K562 (cell line): ENCODE measurements at regions not wholly inside any gene's neighbourhood (a gene's known extent, or its start where the extent isn't known, plus 50 kb on each side); places are given as distances from the start of the nearest gene placed in this dataset.
"Not testable (repeated sequence)": the region's sequence is repeated elsewhere in the genome, so short reads cannot be mapped to it uniquely, and the experiment has no call there.

Experiments used
- ATAC-seq: fragments of 200-7000 bp; cut with Tn5 transposase; 3 replicates; pipeline ENCODE4 v1.9.1; 2020; ENCODE audit warnings: moderate library complexity
- BruUV-seq: library from RNA; stranded (reverse); fragments of 400-500 nt; replicated peaks from 2 replicates; lab custom pipeline; 2021; lab: Mats Ljungman, UMichigan
- CTCF ChIA-PET: fragments of 300-600 bp; formaldehyde crosslinking; extraction: SDS; loops from one replicate; lab custom pipeline; 2021; ENCODE audit warnings: low intra/inter-chr PET ratio; lab: Yijun Ruan, JAX
- POLR2A ChIA-PET: fragments of 300-600, 350-650 bp; sonication (Branson Sonifier 250); formaldehyde crosslinking; extraction: SDS; loops from one replicate; lab custom pipeline; 2021; ENCODE audit warnings: antibody characterized with exemption, inconsistent platforms; lab: Yijun Ruan, JAX
- DNase-seq, 4 experiments: peaks; one replicate each; pipeline versions ENCODE4 v3.0.0 to v3.0.0-alpha.2; 2011 to 2018; ENCODE audit warnings: low spot score in 3 of 4, mixed read lengths in 3 of 4; ENCODE audit errors: extremely low read depth in 1 of 4
- FAIRE-seq: peaks from 2 replicates; lab custom pipeline; 2011; peaks lifted over from hg19 to GRCh38; lab: Jason Lieb, UNC
- H2AFZ ChIP-seq: 2 replicates; pipeline ENCODE4 v1.6.0; 2011; ENCODE audit warnings: low read depth, low read length, control low read depth, inconsistent platforms
- H3K27ac ChIP-seq: fragments of 200-600 bp; 3 replicates; pipeline ENCODE4 v1.8.0; 2011; ENCODE audit warnings: low read depth, mild to moderate bottlenecking, control low read depth, inconsistent platforms, low read length, moderate library complexity, mixed read lengths; ENCODE audit errors: extremely low read depth
- H3K27me3 ChIP-seq, 2 experiments: fragments of 300-600 bp in 1 of 2; 2 replicates in 1 of 2; 3 replicates in 1 of 2; pipeline versions ENCODE4 v1.6.0 to v1.8.0; 2011; ENCODE audit warnings: inconsistent platforms in 2 of 2, low read length in 2 of 2, mild to moderate bottlenecking in 1 of 2, mixed read lengths in 1 of 2, moderate library complexity in 1 of 2; ENCODE audit not compliant: control insufficient read depth in 2 of 2, insufficient read depth in 2 of 2
- H3K36me3 ChIP-seq: fragments of 300-600 bp; 3 replicates; pipeline ENCODE4 v1.8.0; 2011; ENCODE audit warnings: mild to moderate bottlenecking, low read length, inconsistent platforms; ENCODE audit not compliant: control insufficient read depth, insufficient read depth
- H3K4me1 ChIP-seq, 2 experiments: fragments of 200-600 bp in 1 of 2; replicated peaks in 1 of 2; 2 replicates in 1 of 2; 3 replicates in 1 of 2; pipeline versions ENCODE4 v1.5.1 to v1.8.0; 2011; ENCODE audit warnings: inconsistent platforms in 2 of 2, low read length in 2 of 2, mild to moderate bottlenecking in 1 of 2, mixed read lengths in 1 of 2, moderate library complexity in 1 of 2; ENCODE audit not compliant: control insufficient read depth in 2 of 2, insufficient read depth in 2 of 2
- H3K4me2 ChIP-seq: 2 replicates; pipeline ENCODE4 v1.6.1; 2011; ENCODE audit warnings: low read length, control low read depth, inconsistent platforms, mixed read lengths; ENCODE audit not compliant: insufficient read depth
- H3K4me3 ChIP-seq: fragments of 200-600 bp; sonication (generic), shearing (Covaris generic); 2 replicates; pipeline ENCODE4 v1.5.1; 2016; ENCODE audit warnings: control low read depth, inconsistent platforms
- H3K79me2 ChIP-seq: fragments of 200-600 bp; 3 replicates; pipeline ENCODE4 v1.8.0; 2011; ENCODE audit warnings: low read length, inconsistent platforms; ENCODE audit not compliant: control insufficient read depth, insufficient read depth
- H3K9ac ChIP-seq, 2 experiments: 2 replicates each; pipeline versions ENCODE4 v1.6.0 to v1.6.1; 2011; ENCODE audit warnings: low read depth in 2 of 2, low read length in 2 of 2, control low read depth in 1 of 2, inconsistent platforms in 1 of 2, mild to moderate bottlenecking in 1 of 2, mixed read lengths in 1 of 2; ENCODE audit not compliant: insufficient read depth in 1 of 2
- H3K9me1 ChIP-seq: one replicate; pipeline ENCODE4 v1.6.0; 2011; ENCODE audit warnings: inconsistent platforms, mild to moderate bottlenecking, low read length, moderate library complexity; ENCODE audit not compliant: control insufficient read depth, insufficient read depth
- H3K9me3 ChIP-seq: replicated peaks from 2 replicates; pipeline ENCODE4 v1.5.1; 2011; ENCODE audit warnings: low read depth, low read length, inconsistent platforms; ENCODE audit not compliant: control insufficient read depth, insufficient read depth
- H4K20me1 ChIP-seq: replicated peaks from 2 replicates; pipeline ENCODE4 v1.6.1; 2011; ENCODE audit warnings: low read length, inconsistent platforms, mixed read lengths; ENCODE audit not compliant: control insufficient read depth, insufficient read depth
- WGBS: fragments of 100-300 bp; shearing (Covaris generic); methylation state at CpG from one replicate; pipeline ENCODE4 v1.1.6; 2016; ENCODE audit warnings: low coverage, mixed read lengths; ENCODE audit not compliant: insufficient coverage; ENCODE audit errors: missing lambda C conversion rate; 5-methylcytosine and 5-hydroxymethylcytosine counted together
- in situ Hi-C: fragments of 300-500 bp; cut with MboI; formaldehyde crosslinking; loops from 4 replicates; pipeline ENCODE4 v1.15.0; 2018; ENCODE audit warnings: inconsistent platforms, mixed read lengths
- intact Hi-C: fragments of 100-400 bp; cut with micrococcal nuclease; formaldehyde crosslinking; loops from 2 replicates; pipeline ENCODE4 v1.14.2; 2022

DNA sequence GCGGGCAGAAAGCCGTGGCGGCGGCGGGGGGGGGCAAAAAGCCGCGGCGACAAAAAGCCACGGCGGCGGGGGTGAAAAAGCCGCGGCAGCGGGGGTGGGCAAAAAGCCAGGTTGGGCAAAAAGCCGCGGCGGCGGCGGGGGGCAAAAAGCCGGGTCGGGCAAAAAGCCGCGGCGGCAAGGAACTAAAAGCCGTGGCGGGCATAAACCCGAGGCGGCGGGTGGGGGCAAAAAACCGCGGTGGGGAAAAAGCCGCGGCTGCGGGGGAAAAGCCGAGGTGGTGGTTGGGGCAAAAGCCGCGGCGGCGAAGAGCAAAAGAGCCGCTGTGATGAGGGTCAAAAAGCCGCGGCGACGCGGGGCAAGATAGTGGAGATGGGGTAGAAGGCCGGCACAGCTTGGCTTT is 1834.2 kb downstream of the FOXD4L5 start:
- H3K79me2 ChIP-seq, H3K4me3 ChIP-seq, BruUV-seq, H3K4me2 ChIP-seq, H3K9me3 ChIP-seq, H3K9me1 ChIP-seq, H4K20me1 ChIP-seq, FAIRE-seq, H3K9ac ChIP-seq, in situ Hi-C loops, H3K4me1 ChIP-seq, H3K27ac ChIP-seq, H3K27me3 ChIP-seq, intact Hi-C loops, H3K36me3 ChIP-seq, DNase-seq, H2AFZ ChIP-seq, CTCF ChIA-PET, POLR2A ChIA-PET, ATAC-seq: not testable (repeated sequence)
- WGBS: no CpG with 5 or more reads among the region's 46 CpGs

DNA sequence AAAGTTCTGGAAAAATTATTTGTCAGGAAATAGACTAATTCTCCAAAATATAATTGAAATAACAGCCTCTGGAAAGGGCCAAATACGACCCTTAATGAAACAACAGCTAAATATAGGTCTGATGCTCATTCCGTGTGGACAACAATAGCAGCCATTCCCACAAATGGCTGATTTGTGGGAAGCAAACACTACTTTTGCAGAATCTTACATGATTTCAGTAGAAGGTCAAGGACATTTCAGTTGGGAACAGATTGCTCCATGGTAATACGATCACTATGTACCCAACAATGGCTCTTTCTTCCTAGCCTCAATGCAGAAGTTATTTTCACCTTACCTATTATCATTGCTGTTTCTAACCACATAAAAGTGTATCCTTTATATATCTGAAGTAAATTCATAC is 1859.9 kb downstream of the FOXD4L5 start:
- H3K27me3 ChIP-seq, DNase-seq, H3K79me2 ChIP-seq, H3K9me1 ChIP-seq, POLR2A ChIA-PET, FAIRE-seq, H2AFZ ChIP-seq, H3K27ac ChIP-seq, H3K36me3 ChIP-seq, BruUV-seq, H3K9me3 ChIP-seq, H3K4me3 ChIP-seq, H4K20me1 ChIP-seq, in situ Hi-C loops, intact Hi-C loops, H3K4me2 ChIP-seq, CTCF ChIA-PET, H3K9ac ChIP-seq, H3K4me1 ChIP-seq, ATAC-seq: not testable (repeated sequence)
- no CpG with 5 or more reads among the region's 3 CpGs for WGBS

DNA sequence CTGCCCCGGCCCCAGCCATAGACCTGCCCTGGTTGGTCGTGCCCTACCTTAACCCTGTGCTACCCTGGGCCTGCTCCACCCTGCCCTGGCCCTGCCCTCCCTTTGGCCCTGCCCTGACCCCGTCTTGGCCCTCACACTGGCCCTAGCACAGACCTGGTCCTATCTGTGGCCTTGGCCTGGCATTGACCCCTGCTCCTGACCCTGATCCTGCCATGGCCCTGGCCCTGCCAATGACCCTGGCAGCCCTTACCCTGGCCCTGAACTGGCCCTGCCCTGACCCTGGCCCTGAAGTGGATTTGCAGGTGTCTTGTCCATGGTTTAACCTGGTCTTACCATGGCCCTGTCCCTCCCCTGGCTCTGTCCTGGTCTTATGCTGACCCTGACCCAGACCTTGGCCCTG is 1894.1 kb downstream of the FOXD4L5 start:
- H3K9ac ChIP-seq, intact Hi-C loops, H4K20me1 ChIP-seq, H3K36me3 ChIP-seq, H3K27me3 ChIP-seq, H3K9me1 ChIP-seq, POLR2A ChIA-PET, BruUV-seq, H3K79me2 ChIP-seq, FAIRE-seq, H3K27ac ChIP-seq, H3K4me1 ChIP-seq, CTCF ChIA-PET, DNase-seq, H3K9me3 ChIP-seq, ATAC-seq, H2AFZ ChIP-seq, H3K4me3 ChIP-seq, in situ Hi-C loops, H3K4me2 ChIP-seq: not testable (repeated sequence)
- no CpG with 5 or more reads among the region's 3 CpGs for WGBS

DNA sequence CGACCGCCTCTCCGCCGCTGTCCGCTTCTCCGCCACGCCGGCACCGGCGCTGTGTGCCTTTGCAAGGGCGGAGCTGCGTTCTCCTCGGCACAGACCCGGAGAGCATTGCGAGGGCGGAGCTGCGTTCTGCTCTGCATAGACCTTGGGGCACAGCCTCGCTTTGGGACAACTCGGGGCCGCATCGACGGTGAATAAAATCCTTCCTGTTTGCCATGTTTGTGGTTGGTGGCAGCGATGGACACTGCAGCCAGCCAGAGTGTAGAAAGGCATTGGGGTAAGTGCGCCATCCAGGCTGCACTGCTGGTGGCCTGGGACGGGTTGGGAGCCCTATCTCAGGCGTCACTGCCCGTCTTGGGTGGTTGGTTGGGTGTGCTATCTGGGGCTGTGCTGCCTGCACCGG is 1899.5 kb downstream of the FOXD4L5 start:
- H3K79me2 ChIP-seq, POLR2A ChIA-PET, H3K4me3 ChIP-seq, DNase-seq, BruUV-seq, H3K27ac ChIP-seq, H3K9me3 ChIP-seq, ATAC-seq, H3K9ac ChIP-seq, H3K4me1 ChIP-seq, H3K9me1 ChIP-seq, H2AFZ ChIP-seq, H3K4me2 ChIP-seq, H3K27me3 ChIP-seq, FAIRE-seq, in situ Hi-C loops, H3K36me3 ChIP-seq, CTCF ChIA-PET, intact Hi-C loops, H4K20me1 ChIP-seq: not testable (repeated sequence)
- 42% methylated on average over 5 of the region's 28 CpGs for WGBS
